Naive thymus-derived CD4-positive, alpha-beta T cell (primary cell): ENCODE measurements at regions not wholly inside any gene's neighbourhood (a gene's known extent, or its start where the extent isn't known, plus 50 kb on each side); places are given as distances from the start of the nearest gene placed in this dataset.

ENCODE experiments used
- ATAC-seq: fragments of 150-1000 bp; cut with Tn5 transposase; 2 replicates; pipeline ENCODE4 v1.10.0; 2021; ENCODE audit warnings: mild to moderate bottlenecking, moderate library complexity
- CTCF ChIA-PET: fragments of 350-600 bp; sonication (Branson Sonifier 250); formaldehyde crosslinking; loops from one replicate; lab custom pipeline; 2021; ENCODE audit warnings: antibody characterized with exemption; lab: Charles Lee
- POLR2A ChIA-PET: fragments of 350-600 bp; sonication (Branson Sonifier 250); formaldehyde crosslinking; loops from one replicate; lab custom pipeline; 2021; ENCODE audit warnings: antibody characterized with exemption, inconsistent platforms; lab: Charles Lee
- DNase-seq, 9 donors: peaks; one replicate each; pipeline versions ENCODE4 v3.0.0 to v3.0.0-alpha.2; 2020 to 2022; ENCODE audit warnings: mixed read lengths in 1 of 9
- H3K27ac ChIP-seq: one replicate; pipeline ENCODE4 v1.7.0; 2013; ENCODE audit warnings: mild to moderate bottlenecking, low read depth, low read length, moderate library complexity
- H3K27me3 ChIP-seq, 2 donors: one replicate each; pipeline ENCODE4 v1.7.0; 2013; ENCODE audit warnings: low read length in 2 of 2, mild to moderate bottlenecking in 2 of 2, moderate library complexity in 2 of 2; ENCODE audit not compliant: control insufficient read depth in 2 of 2, insufficient read depth in 2 of 2
- H3K36me3 ChIP-seq, 3 experiments: 1 replicate in 2 of 3; 2 replicates in 1 of 3; pipeline ENCODE4 v1.7.0; 2013; ENCODE audit warnings: low read length in 3 of 3, mild to moderate bottlenecking in 3 of 3, moderate library complexity in 1 of 3; ENCODE audit not compliant: insufficient read depth in 3 of 3, control insufficient read depth in 2 of 3
- H3K4me1 ChIP-seq, 2 donors: one replicate each; pipeline ENCODE4 v1.7.0; 2013; ENCODE audit warnings: low read length in 2 of 2, mild to moderate bottlenecking in 2 of 2, moderate library complexity in 1 of 2; ENCODE audit not compliant: control insufficient read depth in 2 of 2, insufficient read depth in 2 of 2
- H3K4me3 ChIP-seq: 2 replicates; pipeline ENCODE4 v1.7.0; 2013; ENCODE audit warnings: mild to moderate bottlenecking, low read length
- H3K9me3 ChIP-seq, 3 experiments: 1 replicate in 2 of 3; 2 replicates in 1 of 3; pipeline ENCODE4 v1.7.0; 2013; ENCODE audit warnings: low read length in 3 of 3; ENCODE audit not compliant: control insufficient read depth in 2 of 3
- H3K27ac Mint-ChIP-seq, 9 donors: one replicate each; pipeline ENCODE4 v1.8.0; 2020 to 2022; ENCODE audit warnings: mixed read lengths in 9 of 9, mild to moderate bottlenecking in 8 of 9, moderate library complexity in 5 of 9, inconsistent platforms in 2 of 9
- H3K27me3 Mint-ChIP-seq, 5 donors: one replicate each; pipeline ENCODE4 v1.8.0; 2021 to 2022; ENCODE audit warnings: mixed read lengths in 5 of 5, mild to moderate bottlenecking in 1 of 5
- H3K36me3 Mint-ChIP-seq, 5 donors: one replicate each; pipeline ENCODE4 v1.8.0; 2020 to 2022; ENCODE audit warnings: mixed read lengths in 5 of 5, mild to moderate bottlenecking in 3 of 5, inconsistent platforms in 1 of 5
- H3K4me1 Mint-ChIP-seq, 7 donors: one replicate each; pipeline ENCODE4 v1.8.0; 2020 to 2022; ENCODE audit warnings: mixed read lengths in 7 of 7, mild to moderate bottlenecking in 3 of 7, inconsistent platforms in 1 of 7
- H3K4me3 Mint-ChIP-seq, 10 donors: one replicate each; pipeline ENCODE4 v1.8.0; 2020 to 2022; ENCODE audit warnings: mild to moderate bottlenecking in 10 of 10, mixed read lengths in 10 of 10, moderate library complexity in 6 of 10, inconsistent platforms in 2 of 10
- H3K9me3 Mint-ChIP-seq, 11 donors: one replicate each; pipeline ENCODE4 v1.8.0; 2020 to 2022; ENCODE audit warnings: mixed read lengths in 11 of 11, mild to moderate bottlenecking in 4 of 11, inconsistent platforms in 1 of 11, moderate library complexity in 1 of 11
- intact Hi-C, 2 donors: fragments of 100-400 bp; cut with micrococcal nuclease; formaldehyde crosslinking; loops; one replicate each; pipeline ENCODE4 v1.15.1; 2023

- H3K27me3 Mint-ChIP-seq = peaks cover 0 to 4% (median 0%) of the 10 kb centered on the region in 5 donors
- H3K36me3 Mint-ChIP-seq = no peaks in the 10 kb centered on the region
- POLR2A ChIA-PET = interaction anchor here (0.6 kb wide), 1 partner anchor 1027 kb away, joined by 3 read pairs; no protein-coding TSS in a partner anchor
- Histone ChIP-seq H3K4me3 (no peak overlapping the region), H3K4me1 (no peaks in the 10 kb centered on the region), H3K9me3 (no peaks in the 10 kb centered on the region), H3K27ac (no peak overlapping the region), H3K27me3 (no peaks in the 10 kb centered on the region), H3K36me3 (no peaks in the 10 kb centered on the region)
- intact Hi-C loops = no loop called here
- no peak overlapping the region for H3K4me3 Mint-ChIP-seq
- peaks cover 0 to 8% (median 0%) of the 10 kb centered on the region in 11 donors for H3K9me3 Mint-ChIP-seq
- CTCF ChIA-PET = no interaction called here
- ATAC-seq (no peak), DNase-seq (no peak)
- no peaks in the 10 kb centered on the region for H3K4me1 Mint-ChIP-seq
- H3K27ac Mint-ChIP-seq = no peak overlapping the region
Measured at GRCh38 chr15:53320816-53321215, 438.6 kb downstream of the WDR72 start.

- Mint-ChIP-seq H3K27ac (no peak overlapping the region), H3K4me3 (no peak overlapping the region), H3K27me3 (peaks cover 0 to 28% (median 4%) of the 10 kb centered on the region in 5 donors), H3K9me3 (peaks cover 0 to 6% (median 0%) of the 10 kb centered on the region in 11 donors), H3K36me3 (no peaks in the 10 kb centered on the region), H3K4me1 (no peaks in the 10 kb centered on the region)
- Histone ChIP-seq H3K9me3 (no peaks in the 10 kb centered on the region), H3K4me3 (no peak overlapping the region), H3K27me3 (no peaks in the 10 kb centered on the region), H3K36me3 (no peaks in the 10 kb centered on the region), H3K4me1 (no peaks in the 10 kb centered on the region), H3K27ac (no peak overlapping the region)
- DNase-seq (no peak), ATAC-seq (no peak)
- ChIA-PET CTCF (no interaction called here), POLR2A (no interaction called here)
- intact Hi-C loops = no loop called here
Measured at GRCh38 chr15:53312707-53313106, 446.8 kb downstream of the WDR72 start.

GRCh38 chr15:53310709-53311108 is 448.8 kb downstream of the WDR72 start:
- Histone ChIP-seq H3K27me3 (no peaks in the 10 kb centered on the region), H3K4me3 (no peak overlapping the region), H3K36me3 (no peaks in the 10 kb centered on the region), H3K9me3 (no peaks in the 10 kb centered on the region), H3K4me1 (no peaks in the 10 kb centered on the region), H3K27ac (no peak overlapping the region)
- no peak overlapping the region for H3K4me3 Mint-ChIP-seq
- ChIA-PET POLR2A (no interaction called here), CTCF (no interaction called here)
- H3K27ac Mint-ChIP-seq = no peak overlapping the region
- peaks cover 0 to 5% (median 0%) of the 10 kb centered on the region in 11 donors for H3K9me3 Mint-ChIP-seq
- no peak for ATAC-seq
- no peaks in the 10 kb centered on the region for H3K4me1 Mint-ChIP-seq
- intact Hi-C loops = no loop called here
- no peaks in the 10 kb centered on the region for H3K36me3 Mint-ChIP-seq
- DNase-seq = no peak
- H3K27me3 Mint-ChIP-seq = peaks cover 0 to 28% (median 4%) of the 10 kb centered on the region in 5 donors

GRCh38 chr15:53307952-53308624 is 451.4 kb downstream of the WDR72 start:
- CTCF ChIA-PET = no interaction called here
- intact Hi-C loops = no loop called here

GRCh38 chr15:53305554-53305953 is 453.9 kb downstream of the WDR72 start:
- H3K4me3 Mint-ChIP-seq = no peak overlapping the region

More at GRCh38 chr15:53307952-53308624, 451.4 kb downstream of the WDR72 start:
- ATAC-seq (no peak), DNase-seq (no peak)
- H3K27me3 Mint-ChIP-seq = peaks cover 0 to 28% (median 4%) of the 10 kb centered on the region in 5 donors
- H3K4me3 ChIP-seq = no peak overlapping the region
- H3K27ac Mint-ChIP-seq = no peak overlapping the region
- no peak overlapping the region for H3K27ac ChIP-seq
- POLR2A ChIA-PET = no interaction called here
- no peaks in the 10 kb centered on the region for H3K4me1 ChIP-seq
- no peaks in the 10 kb centered on the region for H3K4me1 Mint-ChIP-seq
- peaks cover 0 to 9% (median 0%) of the 10 kb centered on the region in 11 donors for H3K9me3 Mint-ChIP-seq
- no peaks in the 10 kb centered on the region for H3K27me3 ChIP-seq
- H3K36me3 Mint-ChIP-seq = no peaks in the 10 kb centered on the region
- no peak overlapping the region for H3K4me3 Mint-ChIP-seq
- no peaks in the 10 kb centered on the region for H3K9me3 ChIP-seq
- H3K36me3 ChIP-seq = no peaks in the 10 kb centered on the region

GRCh38 chr15:53305101-53305500 is 454.4 kb downstream of the WDR72 start:
- intact Hi-C loops = no loop called here
- H3K4me3 Mint-ChIP-seq = no peak overlapping the region

More at GRCh38 chr15:53305554-53305953, 453.9 kb downstream of the WDR72 start:
- Mint-ChIP-seq H3K4me1 (no peaks in the 10 kb centered on the region), H3K27me3 (peaks cover 0 to 10% (median 4%) of the 10 kb centered on the region in 5 donors), H3K36me3 (no peaks in the 10 kb centered on the region), H3K27ac (no peak overlapping the region), H3K9me3 (peaks cover 0 to 6% (median 0%) of the 10 kb centered on the region in 11 donors)
- POLR2A ChIA-PET = no interaction called here
- no peak overlapping the region for H3K27ac ChIP-seq
- H3K9me3 ChIP-seq = no peaks in the 10 kb centered on the region
- no peaks in the 10 kb centered on the region for H3K4me1 ChIP-seq
- intact Hi-C loops = no loop called here
- CTCF ChIA-PET = no interaction called here
- ATAC-seq (no peak), DNase-seq (no peak)
- H3K27me3 ChIP-seq = no peaks in the 10 kb centered on the region
- H3K36me3 ChIP-seq = no peaks in the 10 kb centered on the region
- H3K4me3 ChIP-seq = no peak overlapping the region

GRCh38 chr15:53297828-53298227 is 461.6 kb downstream of the WDR72 start:
- H3K27ac Mint-ChIP-seq = no peak overlapping the region
- CTCF ChIA-PET = no interaction called here
- H3K4me1 Mint-ChIP-seq = no peaks in the 10 kb centered on the region
- intact Hi-C loops = no loop called here
- Histone ChIP-seq H3K4me3 (no peak overlapping the region), H3K27me3 (no peaks in the 10 kb centered on the region), H3K36me3 (no peaks in the 10 kb centered on the region), H3K9me3 (no peaks in the 10 kb centered on the region), H3K27ac (no peak overlapping the region), H3K4me1 (no peaks in the 10 kb centered on the region)
- peaks cover 0 to 10% (median 0%) of the 10 kb centered on the region in 11 donors for H3K9me3 Mint-ChIP-seq
- DNase-seq (no peak), ATAC-seq (no peak)
- H3K36me3 Mint-ChIP-seq = no peaks in the 10 kb centered on the region
- H3K4me3 Mint-ChIP-seq = no peak overlapping the region
- POLR2A ChIA-PET = no interaction called here
- H3K27me3 Mint-ChIP-seq = peaks cover 0 to 3% (median 0%) of the 10 kb centered on the region in 5 donors

More at GRCh38 chr15:53305101-53305500, 454.4 kb downstream of the WDR72 start:
- no peaks in the 10 kb centered on the region for H3K27me3 ChIP-seq
- H3K27ac ChIP-seq = no peak overlapping the region
- ChIA-PET POLR2A (no interaction called here), CTCF (no interaction called here)
- no peak for ATAC-seq
- no peak overlapping the region for H3K27ac Mint-ChIP-seq
- H3K9me3 Mint-ChIP-seq = peaks cover 0 to 6% (median 0%) of the 10 kb centered on the region in 11 donors
- no peaks in the 10 kb centered on the region for H3K9me3 ChIP-seq
- H3K27me3 Mint-ChIP-seq = peaks cover 0 to 10% (median 2%) of the 10 kb centered on the region in 5 donors
- DNase-seq = no peak
- H3K4me1 Mint-ChIP-seq = no peaks in the 10 kb centered on the region
- H3K36me3 Mint-ChIP-seq = no peaks in the 10 kb centered on the region
- H3K4me1 ChIP-seq = no peaks in the 10 kb centered on the region
- H3K4me3 ChIP-seq = no peak overlapping the region
- no peaks in the 10 kb centered on the region for H3K36me3 ChIP-seq
